Myocyte (in vitro differentiated cells): ENCODE measurements at regions not wholly inside any gene's neighbourhood (a gene's known extent, or its start where the extent isn't known, plus 50 kb on each side); places are given as distances from the start of the nearest gene placed in this dataset.

Experiments used
- DNase-seq: peaks from one replicate; pipeline ENCODE4 v3.0.0-alpha.2; 2012; ENCODE audit warnings: low read depth

DNA sequence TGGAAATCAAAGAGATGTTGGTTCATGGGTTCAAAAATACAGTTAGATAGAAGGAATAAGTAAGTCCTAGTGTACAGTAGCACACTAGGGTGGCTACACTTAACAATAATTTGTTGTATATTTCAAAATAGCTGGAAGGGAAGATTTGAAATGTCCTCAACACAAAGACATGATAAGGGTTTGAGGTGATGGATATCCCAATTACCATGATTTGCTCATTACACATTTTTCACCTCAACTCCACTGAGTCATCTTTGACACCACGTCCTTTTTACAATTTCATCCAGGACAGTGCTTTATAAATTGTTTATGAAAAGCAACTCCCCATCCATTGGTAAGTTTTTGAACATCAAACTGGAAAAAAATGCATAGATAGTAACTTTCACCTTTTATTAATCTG, 208.3 kb downstream of the ZC3H11B start:
- no peak for DNase-seq

DNA sequence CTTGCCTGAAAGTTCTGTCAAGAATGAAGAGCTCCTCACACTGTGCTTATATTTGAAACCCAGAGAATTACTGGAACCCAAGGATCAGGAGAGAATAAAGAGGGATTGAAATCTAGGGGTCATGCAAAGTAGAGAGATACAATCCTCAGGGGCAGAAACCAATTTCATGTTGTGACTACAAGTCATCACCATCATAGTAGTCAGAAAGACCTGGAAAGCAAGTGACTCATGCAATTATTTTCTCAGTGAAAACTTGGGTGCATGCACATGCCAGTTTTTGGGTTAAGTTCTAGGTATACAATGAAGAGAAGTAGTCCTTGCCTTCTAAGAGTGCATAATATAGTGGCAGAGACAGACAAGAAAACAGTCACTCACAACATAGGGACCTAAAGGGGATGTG, 210.0 kb downstream of the ZC3H11B start:
- DNase-seq = no peak

DNA sequence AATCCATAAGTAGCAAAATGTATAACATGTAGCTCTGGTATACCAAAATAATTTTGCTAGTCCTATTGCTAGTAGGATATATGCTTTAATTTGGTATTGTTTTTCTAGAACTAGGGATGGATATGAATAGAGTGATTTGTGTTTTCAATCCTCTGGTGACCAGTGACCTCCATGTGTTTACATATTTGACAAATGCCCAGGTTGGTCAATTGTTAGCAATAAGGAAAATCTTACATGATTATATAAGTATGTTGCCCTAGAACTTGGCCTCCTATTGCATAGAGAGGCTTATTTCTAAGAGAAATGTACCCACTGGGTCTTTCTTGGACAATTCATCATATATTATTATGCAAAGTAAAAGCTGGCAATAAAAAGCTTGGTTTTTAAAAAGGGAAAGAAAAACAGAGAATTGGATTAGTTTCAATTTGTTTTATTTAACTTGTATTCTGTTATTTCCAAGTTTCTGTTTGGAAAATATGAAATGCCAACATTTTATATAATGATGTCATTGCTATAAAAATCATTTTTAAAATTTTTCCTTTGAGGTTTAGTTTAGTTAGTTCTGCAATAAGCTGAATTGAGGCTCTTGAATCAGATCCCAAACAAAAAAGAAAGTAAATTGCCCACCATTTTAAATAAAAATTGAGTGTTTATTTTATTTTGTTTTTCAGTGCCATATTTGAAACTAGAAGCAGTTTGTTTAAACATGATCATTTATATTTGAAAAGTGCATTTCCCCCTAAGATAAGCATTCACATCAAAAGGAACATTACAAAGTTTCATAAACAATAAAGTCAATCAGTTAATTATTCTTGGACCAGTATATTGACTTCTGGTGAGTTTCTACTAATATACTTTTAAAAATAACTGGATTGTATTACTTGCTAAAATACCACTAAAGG, 210.9 kb downstream of the ZC3H11B start:
- no peak for DNase-seq

DNA sequence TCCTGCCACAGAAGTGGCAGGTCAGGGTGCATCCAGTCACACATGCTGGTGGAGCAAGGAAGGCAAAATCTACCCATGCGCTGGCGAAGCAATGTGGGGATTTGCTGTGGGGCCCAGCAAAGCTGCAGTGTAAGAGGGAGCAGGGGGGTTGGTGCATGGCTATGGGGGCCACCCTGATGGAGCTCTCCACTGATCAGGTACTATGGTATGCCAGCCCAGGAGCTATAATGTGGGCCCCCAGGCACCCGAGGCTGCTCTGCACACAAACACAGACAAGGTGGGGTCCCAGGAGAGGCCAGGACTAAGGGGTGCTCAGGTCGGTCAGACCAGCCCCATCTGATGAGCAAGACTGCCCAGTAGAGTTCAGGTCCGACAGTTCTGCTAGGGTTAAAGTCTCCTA, 213.5 kb downstream of the ZC3H11B start:
- no peak for DNase-seq

DNA sequence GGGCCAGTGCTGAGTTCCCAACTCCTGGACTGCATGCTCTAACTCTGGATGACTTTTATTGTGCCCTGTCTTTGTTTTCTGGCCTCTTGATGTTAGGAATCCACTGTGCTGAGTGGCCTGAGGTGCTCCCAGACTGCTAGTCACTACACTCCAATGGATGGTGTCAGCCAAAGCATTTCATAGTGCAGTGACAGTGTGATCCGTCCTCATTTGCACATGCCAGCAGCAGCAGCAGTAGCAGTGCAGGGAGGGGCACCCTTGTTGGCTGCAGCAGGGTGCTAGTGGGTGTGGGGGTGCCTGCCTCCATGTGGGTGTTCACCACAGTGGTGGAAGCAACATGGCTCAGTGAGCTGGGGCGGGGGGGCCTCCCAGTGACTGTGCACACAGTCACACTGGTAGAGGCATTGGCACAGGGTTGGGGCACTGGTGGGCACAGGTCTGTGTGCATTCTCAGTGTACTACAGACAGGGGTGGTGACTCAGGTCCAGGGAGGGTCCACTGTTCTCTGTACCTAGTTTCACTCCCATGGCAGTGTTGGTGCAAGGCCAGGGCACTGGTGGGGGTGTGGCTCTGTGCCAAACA, 214.0 kb downstream of the ZC3H11B start:
- DNase-seq = no peak

DNA sequence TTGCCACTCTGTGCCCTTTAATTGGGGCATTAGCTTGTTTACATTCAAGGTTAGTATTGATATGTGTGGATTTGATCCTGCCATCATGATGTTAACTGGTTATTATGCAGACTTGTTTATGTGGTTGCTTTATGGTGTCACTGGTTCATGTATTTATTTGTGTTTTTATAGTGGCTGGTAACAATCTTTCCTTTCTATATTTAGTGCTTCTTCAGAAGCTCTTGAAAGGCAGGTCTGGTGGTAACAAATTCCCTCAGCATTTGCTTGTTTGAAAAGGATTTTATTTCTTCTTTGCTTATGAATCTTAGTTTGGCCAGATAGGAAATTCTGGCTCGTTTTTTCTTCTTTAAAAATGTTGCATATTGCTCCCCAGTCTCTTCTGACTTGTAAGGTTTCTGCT, 215.4 kb downstream of the ZC3H11B start:
- DNase-seq = no peak

DNA sequence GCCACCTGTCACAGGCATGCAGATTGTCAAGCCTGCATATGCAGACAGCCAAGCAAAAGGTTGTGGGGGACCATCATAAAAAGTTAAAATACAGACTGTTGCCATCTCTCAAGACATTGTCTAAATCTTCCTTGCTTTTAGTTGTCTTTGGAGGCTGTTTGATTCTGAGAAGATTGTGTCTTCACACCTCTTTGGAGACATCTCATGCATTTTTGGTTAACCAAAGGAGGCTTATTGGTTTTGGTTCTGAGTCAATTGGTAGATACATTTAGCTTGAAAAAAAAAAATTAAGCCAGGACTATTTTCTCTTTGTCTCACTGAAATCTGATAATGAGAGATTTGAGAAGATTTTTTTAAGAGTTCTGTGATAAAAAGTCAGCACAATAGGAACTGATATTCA, 217.6 kb downstream of the LYPLAL1 start:
- DNase-seq = peak; percentile 5

DNA sequence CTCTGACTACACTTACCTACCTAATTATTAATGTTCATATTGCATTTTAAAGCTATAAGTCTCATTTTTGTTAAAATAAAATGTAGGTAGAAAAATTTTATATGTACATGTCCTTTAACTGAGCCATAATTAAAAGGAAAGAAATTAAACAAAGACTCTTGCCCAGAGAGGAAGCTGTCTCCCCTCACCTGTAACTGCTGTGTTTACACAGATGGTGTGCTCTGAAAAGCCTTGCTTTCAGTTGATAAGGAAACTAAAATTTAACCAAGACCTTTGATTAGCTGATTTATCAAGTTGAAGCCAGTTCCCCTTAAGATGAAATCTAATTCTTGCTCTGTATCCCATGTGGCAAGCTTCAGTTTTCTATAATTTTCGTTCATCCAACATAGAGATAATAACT, 213.5 kb downstream of the LYPLAL1 start:
- DNase-seq = no peak

DNA sequence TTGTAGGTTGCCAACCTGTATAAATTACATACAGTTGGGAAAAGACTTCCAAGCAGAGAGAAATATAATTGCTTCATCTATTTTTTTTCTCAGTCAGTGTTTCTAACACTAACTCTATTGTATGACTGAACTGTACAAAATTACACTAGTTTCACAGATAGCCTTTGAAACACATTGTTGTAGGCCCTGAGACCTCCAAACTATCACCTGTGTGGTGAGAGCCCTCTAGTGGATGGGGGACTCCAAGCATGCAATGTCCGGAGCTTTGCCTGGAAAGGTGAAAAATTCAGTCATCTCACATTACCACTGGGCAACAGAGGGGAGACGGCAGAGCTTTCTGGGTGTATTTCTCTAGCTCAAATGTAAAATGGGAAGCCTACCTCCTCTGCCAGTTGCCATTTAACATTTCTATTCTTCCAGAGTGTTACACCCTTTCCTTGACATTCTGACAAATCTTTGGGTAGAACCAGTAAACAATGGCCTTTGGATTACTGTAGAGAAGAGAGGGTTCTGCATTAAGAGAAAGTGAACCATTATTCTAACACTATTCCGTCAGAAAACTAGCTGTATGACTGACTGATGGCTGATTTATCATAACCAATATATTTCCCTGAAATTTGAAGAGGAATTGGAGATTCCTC, 212.2 kb downstream of the LYPLAL1 start:
- peak; percentile 58 for DNase-seq

DNA sequence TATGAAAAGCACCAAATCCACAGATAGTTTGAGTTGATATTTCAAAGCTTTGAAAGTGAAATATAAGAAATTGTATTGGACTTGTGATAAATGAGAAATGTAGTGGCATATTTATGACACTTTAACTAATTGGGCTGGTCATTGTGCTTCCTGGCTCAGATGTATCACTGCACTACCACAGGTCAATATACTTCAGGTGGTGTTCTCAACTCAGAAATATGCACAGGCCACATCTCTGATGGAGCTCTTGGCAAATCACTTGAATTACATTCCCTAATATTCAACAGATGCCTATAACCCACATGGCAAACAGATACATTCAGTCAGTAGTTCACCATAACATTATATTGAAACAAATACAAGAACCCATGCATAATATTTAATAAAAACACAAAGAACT, 209.6 kb downstream of the LYPLAL1 start:
- DNase-seq = no peak

DNA sequence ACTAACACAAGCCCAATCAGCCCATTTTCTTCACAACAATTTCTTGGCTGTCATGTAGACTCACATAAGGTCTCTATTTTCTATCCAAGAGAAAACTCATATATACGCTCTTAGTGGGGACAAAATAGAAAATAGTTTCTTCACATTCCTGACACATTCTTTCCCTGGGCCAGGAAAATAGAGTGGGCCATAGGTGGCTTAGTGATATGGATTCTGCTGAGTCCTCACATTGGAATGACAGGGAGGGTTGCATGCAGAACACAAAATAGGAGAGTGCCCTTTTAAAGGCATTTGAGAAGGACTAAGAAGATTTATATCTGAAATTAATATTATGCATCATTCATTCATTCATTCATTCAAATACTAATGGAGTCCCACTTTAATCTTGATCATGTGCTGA, 207.7 kb downstream of the LYPLAL1 start:
- no peak for DNase-seq

DNA sequence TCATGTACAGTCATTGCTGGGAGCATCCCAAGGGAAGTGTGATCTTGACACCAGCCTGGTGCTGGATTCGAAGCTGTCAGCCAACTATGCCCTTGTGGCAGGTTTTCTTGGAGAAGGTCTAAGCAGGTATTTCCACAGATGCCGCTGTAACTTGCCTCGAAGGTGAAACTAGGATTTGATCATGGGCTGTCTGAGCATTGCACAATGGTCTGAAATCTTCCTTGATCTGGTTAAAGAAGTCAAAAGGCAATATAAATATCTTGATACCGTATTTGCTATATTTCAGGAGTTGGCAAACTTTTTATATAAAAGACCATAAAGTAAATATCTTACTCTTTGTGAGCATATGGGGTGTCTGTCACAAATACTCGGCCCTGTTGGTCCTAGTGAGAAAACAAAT, 206.8 kb downstream of the LYPLAL1 start:
- no peak for DNase-seq

DNA sequence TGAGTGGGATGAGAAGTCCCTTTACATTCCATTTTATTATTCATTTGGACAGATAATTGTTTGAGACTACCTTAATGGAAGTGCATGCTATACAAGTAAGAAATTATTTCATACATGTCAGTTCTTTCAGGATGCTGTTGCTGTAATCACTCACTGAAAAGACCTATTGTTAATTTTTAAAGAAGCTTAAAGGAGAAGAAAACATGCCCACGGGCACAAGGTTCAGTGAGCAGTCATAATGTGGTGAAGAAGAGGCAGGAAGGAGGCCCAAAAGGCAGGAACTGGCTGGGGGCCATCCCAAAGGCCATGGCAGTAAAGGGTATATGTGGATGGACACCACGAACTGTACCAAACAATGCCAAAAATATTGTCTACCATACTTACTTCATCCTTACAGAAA, 206.0 kb downstream of the LYPLAL1 start:
- no peak for DNase-seq

DNA sequence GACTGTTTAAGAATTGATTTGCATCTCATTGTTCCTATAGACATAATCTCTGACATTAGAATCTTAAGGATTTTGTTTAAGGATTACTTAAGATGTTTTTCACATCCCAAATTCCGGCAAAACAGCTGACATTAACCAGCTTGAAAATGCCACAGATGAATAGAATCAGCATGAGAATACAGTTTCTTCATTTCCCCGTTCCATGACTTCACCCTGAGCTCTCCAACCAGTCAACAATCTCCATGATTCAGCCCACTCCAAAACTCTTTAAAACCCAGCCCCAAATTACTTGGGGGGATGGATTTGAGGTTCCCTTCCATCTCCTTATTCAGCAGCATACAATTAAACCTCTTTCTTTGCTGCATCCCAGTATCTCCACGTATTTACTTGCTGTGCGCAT, 201.0 kb downstream of the LYPLAL1 start:
- DNase-seq = no peak

DNA sequence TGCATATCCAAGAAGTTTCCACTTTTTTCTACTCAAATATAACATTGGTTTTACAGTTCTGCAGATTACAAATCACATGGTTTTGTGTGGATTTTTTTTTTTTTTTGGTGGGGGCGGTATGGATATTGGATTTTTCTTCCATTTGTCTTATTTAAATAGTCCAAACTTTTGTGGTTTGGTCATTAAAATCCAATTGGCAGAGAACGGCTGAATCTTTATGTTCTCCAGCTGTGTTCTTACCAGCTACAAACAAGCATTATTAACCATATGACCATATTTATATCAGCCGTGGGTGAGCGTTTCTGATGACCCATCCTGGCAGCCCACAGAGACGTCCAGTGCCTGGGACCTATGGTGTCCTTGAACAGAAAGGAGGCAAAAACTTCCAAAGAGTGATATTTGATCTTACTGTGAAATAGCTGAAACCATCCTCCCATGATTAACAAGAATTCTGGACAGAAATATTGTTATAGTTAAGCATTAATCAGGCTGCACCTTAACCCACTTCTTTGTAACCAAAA, 200.4 kb downstream of the LYPLAL1 start:
- DNase-seq = no peak

DNA sequence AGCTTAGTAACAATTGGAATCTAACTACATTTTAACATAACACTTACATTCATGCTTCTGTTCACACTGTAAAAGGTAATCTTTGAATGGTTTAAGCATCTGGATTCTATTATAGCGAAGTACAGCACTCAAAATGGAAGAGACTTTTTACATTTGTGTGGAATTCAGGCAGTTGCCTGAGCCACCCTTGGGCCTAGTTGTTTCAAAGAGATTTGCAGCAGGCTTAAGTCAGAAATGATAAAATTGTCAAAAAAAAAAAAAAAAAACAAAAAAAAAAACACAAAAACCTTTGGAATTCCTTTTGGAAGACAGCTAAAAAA, 199.9 kb downstream of the LYPLAL1 start:
- DNase-seq = no peak

DNA sequence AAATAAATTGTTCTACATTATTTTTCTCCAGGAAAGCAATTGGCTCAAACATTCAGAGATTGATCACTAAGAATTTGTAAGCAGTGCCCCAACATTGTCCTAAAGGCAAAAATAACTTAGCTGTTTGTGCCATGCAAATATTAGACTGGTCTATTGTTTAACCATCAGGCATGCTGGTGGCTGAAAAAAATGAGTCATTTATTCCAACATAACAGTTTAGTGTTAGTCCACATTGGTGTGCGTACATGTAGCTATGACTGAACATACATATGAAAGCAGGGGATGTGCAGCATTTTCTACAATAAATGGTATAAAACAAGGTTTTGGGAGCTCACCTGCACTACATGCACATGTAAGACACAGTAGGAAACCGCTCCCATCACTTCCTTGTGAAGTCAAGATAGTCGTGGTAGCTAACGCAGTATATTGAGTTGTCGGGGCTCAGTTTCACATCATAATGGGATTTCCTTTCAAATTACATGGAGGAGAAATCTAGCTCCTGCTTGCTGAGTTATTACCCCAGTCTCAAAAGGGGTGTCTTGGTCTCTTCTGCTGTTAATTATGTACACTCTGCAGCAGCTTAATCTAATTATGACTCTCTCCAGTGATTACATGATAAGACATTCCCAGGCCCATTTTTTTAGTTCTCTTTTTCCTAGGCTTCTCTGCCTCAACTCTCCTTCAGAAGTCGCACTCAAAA, 199.4 kb downstream of the LYPLAL1 start:
- DNase-seq = no peak

DNA sequence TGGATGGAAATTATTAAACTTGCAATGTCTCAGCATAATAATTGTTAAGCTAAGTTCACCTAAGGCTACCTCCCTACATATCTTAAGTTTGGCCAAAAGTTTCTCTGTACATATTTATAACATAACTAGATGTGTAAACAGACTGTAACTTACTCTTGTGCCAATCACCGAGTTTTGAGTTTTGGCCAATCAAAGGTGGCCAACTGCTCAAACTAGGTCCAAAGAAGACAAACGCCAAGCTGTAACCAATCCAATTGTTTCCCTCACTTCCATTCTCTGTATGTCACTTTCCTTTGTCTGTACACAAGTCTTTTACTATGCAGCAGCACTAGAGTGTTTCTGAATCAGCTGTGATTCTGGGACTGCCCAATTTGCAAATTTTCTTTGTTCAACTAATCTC, 197.8 kb downstream of the LYPLAL1 start:
- no peak for DNase-seq

DNA sequence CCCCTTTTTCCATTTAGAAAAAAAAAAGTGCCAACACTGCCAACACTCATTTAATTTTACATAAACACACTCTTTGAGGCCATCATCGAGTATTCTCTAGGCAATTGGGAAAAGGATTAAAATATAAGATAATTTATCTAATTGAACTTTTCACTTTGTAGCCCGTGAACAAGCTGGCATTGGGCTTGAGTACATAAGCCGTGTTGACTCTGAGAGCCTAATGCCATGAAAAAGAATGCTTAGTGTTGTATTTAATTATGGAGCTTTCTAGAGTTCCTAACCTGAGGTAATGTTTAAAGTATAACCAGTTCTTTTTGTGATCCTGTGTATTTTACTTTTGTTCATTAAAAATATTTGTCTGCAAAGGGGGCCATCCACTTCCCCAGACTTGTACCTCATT, 193.8 kb downstream of the LYPLAL1 start:
- DNase-seq = no peak

DNA sequence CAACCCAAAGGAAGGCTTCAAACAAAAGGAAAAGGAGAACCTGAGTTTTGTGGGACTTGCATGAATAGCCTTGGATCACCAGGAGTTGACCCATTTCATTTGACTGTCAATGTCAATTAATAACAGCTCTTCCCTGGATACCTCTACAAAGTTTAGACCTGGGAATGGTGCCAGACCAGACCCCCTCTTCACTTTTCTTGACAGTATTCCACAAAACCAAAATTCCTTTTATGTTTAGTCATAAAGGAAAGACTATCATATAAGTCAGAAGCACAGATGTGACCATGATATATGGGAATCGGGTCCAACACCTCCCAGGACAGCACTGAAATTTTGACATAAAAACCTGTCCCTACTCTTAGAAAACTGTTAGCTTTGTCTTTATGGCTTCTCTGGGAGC, 191.8 kb downstream of the LYPLAL1 start:
- DNase-seq = no peak

DNA sequence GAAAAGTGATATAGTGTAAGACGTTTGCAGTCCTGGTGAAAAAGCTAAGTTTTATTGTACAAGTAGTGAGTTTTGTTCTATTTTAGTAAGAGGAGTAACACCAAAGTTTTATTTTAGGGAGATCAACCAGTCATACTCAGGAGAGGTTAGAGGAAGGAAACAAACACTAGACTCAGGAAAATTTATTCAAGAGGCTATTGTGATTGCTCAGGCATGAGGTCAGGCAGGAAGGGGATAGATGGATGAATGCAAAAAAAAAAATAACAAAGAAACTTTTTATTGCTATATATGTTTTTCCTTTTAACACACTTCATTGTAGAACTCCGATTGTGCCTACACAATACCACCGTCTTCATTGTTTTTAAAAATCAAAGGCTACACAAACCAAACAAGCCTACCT, 189.0 kb downstream of the LYPLAL1 start:
- DNase-seq = no peak

DNA sequence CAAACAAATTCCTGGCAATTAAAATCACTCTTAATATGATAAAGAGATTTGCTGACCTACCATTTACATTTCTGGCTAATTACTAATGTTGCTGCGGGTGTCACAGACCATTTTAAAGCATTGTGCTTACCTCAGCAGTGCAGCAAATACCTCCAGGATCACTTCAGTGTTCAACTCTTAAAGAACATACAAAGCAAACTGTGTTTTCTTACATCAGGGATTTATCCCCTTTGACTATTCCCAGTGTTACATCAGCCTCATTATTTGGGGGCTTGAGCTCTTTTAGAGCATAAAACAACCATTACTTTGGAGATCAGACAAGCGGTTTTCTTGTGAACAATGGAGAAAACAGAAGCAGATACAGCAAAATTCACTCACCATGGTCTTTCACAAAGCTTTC, 185.4 kb downstream of the LYPLAL1 start:
- no peak for DNase-seq
